ENCODE measurements at regions not wholly inside any gene's neighbourhood (a gene's known extent, or its start where the extent isn't known, plus 50 kb on each side); places are given as distances from the start of the nearest gene placed in this dataset.

GRCh38 chr10:28812384-28813372, 135.4 kb downstream of the BAMBI start:
- no peak for DNase-seq

- DNase-seq: no peak
Measured at GRCh38 chr10:28815681-28816080, 138.4 kb downstream of the BAMBI start.

GRCh38 chr10:28822719-28823464, 145.6 kb downstream of the BAMBI start:
- DNase-seq: no peak

GRCh38 chr10:28823501-28824075, 146.3 kb downstream of the BAMBI start:
- DNase-seq: no peak

- DNase-seq: no peak
Measured at GRCh38 chr10:28833313-28833712, 156.0 kb downstream of the BAMBI start.

GRCh38 chr10:28836435-28836743, 159.1 kb downstream of the BAMBI start:
- DNase-seq: no peak

GRCh38 chr10:28837613-28838390, 160.5 kb downstream of the BAMBI start:
- no peak for DNase-seq

- DNase-seq: no peak
Measured at GRCh38 chr10:28838908-28839307, 161.6 kb downstream of the BAMBI start.

GRCh38 chr10:28839600-28840007, 162.3 kb downstream of the BAMBI start:
- peak; percentile 34 for DNase-seq

GRCh38 chr10:28840202-28840601, 162.9 kb downstream of the BAMBI start:
- DNase-seq: no peak

GRCh38 chr10:28840971-28841370, 163.7 kb downstream of the BAMBI start:
- no peak for DNase-seq

- peak; percentile 15 for DNase-seq
Measured at GRCh38 chr10:28841625-28842024, 164.3 kb downstream of the BAMBI start.

GRCh38 chr10:28842321-28842720, 165.0 kb downstream of the BAMBI start:
- DNase-seq: peak; percentile 15

GRCh38 chr10:28845009-28845682, 167.8 kb downstream of the BAMBI start:
- DNase-seq: peak; percentile 40

- no peak for DNase-seq
Measured at GRCh38 chr10:28849309-28849708, 172.0 kb downstream of the BAMBI start.

GRCh38 chr10:28849821-28850220, 172.5 kb downstream of the BAMBI start:
- no peak for DNase-seq

GRCh38 chr10:28850784-28851183, 173.5 kb downstream of the BAMBI start:
- no peak for DNase-seq

GRCh38 chr10:28853195-28853594, 175.9 kb downstream of the BAMBI start:
- DNase-seq: no peak

GRCh38 chr10:28857164-28857563, 179.8 kb downstream of the BAMBI start:
- no peak for DNase-seq

- no peak for DNase-seq
Measured at GRCh38 chr10:28858646-28859045, 181.3 kb downstream of the BAMBI start.

GRCh38 chr10:28859791-28860190, 182.5 kb downstream of the BAMBI start:
- no peak for DNase-seq

GRCh38 chr10:28862219-28862618, 184.9 kb downstream of the BAMBI start:
- no peak for DNase-seq

Measured in T1000 (cell line).